GM12891 (cell line): ENCODE measurements at regions not wholly inside any gene's neighbourhood (a gene's known extent, or its start where the extent isn't known, plus 50 kb on each side); places are given as distances from the start of the nearest gene placed in this dataset.

ENCODE experiments used
- PAX5 ChIP-seq: IDR thresholded peaks from 2 replicates; pipeline ENCODE4 v1.6.1; 2011; ENCODE audit warnings: low read length, moderate library complexity, mild to moderate bottlenecking; ENCODE audit not compliant: insufficient read depth, severe bottlenecking
- POLR2A ChIP-seq: IDR thresholded peaks from 2 replicates; pipeline ENCODE4 v1.6.1; 2011; ENCODE audit warnings: low read depth, low read length, control low read depth
- POLR2AphosphoS5 ChIP-seq: IDR thresholded peaks from 2 replicates; pipeline ENCODE4 v1.6.1; 2011; ENCODE audit warnings: low read depth, low read length, control low read depth
- SPI1 ChIP-seq: IDR thresholded peaks from 2 replicates; pipeline ENCODE4 v1.6.1; 2011; ENCODE audit warnings: low read depth, low read length, control low read depth
- TAF1 ChIP-seq: IDR thresholded peaks from 2 replicates; pipeline ENCODE4 v1.6.1; 2011; ENCODE audit warnings: low read depth, low read length, control low read depth

- TF ChIP-seq POLR2A (no peak), POLR2AphosphoS5 (no peak), TAF1 (no peak), PAX5 (no peak), SPI1 (no peak)
Observed at GRCh38 chr2:167480232-167480985, 592.1 kb downstream of the XIRP2 start.
